HEK293 (cell line): ENCODE measurements at regions not wholly inside any gene's neighbourhood (a gene's known extent, or its start where the extent isn't known, plus 50 kb on each side); places are given as distances from the start of the nearest gene placed in this dataset.

ENCODE experiments used
- BCL11A ChIP-seq: fragments of 450-650 bp; formaldehyde crosslinking; IDR thresholded peaks from 2 replicates; pipeline ENCODE4 v1.5.1; 2016; ENCODE audit warnings: low read depth, missing biosample characterization, missing genetic modification characterization
- YY1 ChIP-seq: fragments of 450-650 bp; formaldehyde crosslinking; IDR thresholded peaks from 2 replicates; pipeline ENCODE4 v1.5.1; 2018; ENCODE audit warnings: missing biosample characterization, missing genetic modification characterization
- ZBTB17 ChIP-seq: fragments of 450-650 bp; formaldehyde crosslinking; IDR thresholded peaks from 2 replicates; pipeline ENCODE4 v1.5.1; 2016; ENCODE audit warnings: missing biosample characterization, missing genetic modification characterization
- ZNF133 ChIP-seq: fragments of 450-650 bp; formaldehyde crosslinking; IDR thresholded peaks from 2 replicates; pipeline ENCODE4 v1.5.1; 2016; ENCODE audit warnings: missing biosample characterization, missing genetic modification characterization
- ZNF274 ChIP-seq, 2 experiments: fragments of 200-500 bp in 1 of 2; fragments of 450-650 bp in 1 of 2; sonication (Bioruptor generic) in 1 of 2; formaldehyde crosslinking in 1 of 2; IDR thresholded peaks; 2 replicates each; pipeline versions ENCODE4 v1.5.1 to v1.6.1; 2014 to 2016; ENCODE audit warnings: borderline replicate concordance in 1 of 2, inconsistent platforms in 1 of 2, low read length in 1 of 2, missing biosample characterization in 1 of 2, missing genetic modification characterization in 1 of 2
- ZNF768 ChIP-seq: fragments of 450-650 bp; formaldehyde crosslinking; IDR thresholded peaks from 2 replicates; pipeline ENCODE4 v1.5.1; 2018; ENCODE audit warnings: missing biosample characterization, mild to moderate bottlenecking, missing genetic modification characterization
- ZNF792 ChIP-seq: fragments of 450-650 bp; formaldehyde crosslinking; IDR thresholded peaks from 2 replicates; pipeline ENCODE4 v1.5.1; 2016; ENCODE audit warnings: missing biosample characterization, missing genetic modification characterization
- ZNF843 ChIP-seq: fragments of 450-650 bp; formaldehyde crosslinking; IDR thresholded peaks from 2 replicates; pipeline ENCODE4 v1.5.1; 2016; ENCODE audit warnings: missing biosample characterization, missing genetic modification characterization
- ZSCAN30 ChIP-seq: fragments of 450-650 bp; IDR thresholded peaks from 2 replicates; pipeline ENCODE4 v1.5.1; 2018; ENCODE audit warnings: missing biosample characterization, mild to moderate bottlenecking, missing genetic modification characterization, moderate library complexity
- TF ChIP-seq, protein P1 (sequence below): fragments of 450-650 bp; formaldehyde crosslinking; IDR thresholded peaks from 2 replicates; pipeline ENCODE4 v1.5.1; 2016; ENCODE audit warnings: missing biosample characterization, missing genetic modification characterization
- TF ChIP-seq, protein P2 (sequence below): fragments of 450-650 bp; formaldehyde crosslinking; IDR thresholded peaks from 2 replicates; pipeline ENCODE4 v1.5.1; 2016; ENCODE audit warnings: missing biosample characterization, missing genetic modification characterization
- TF ChIP-seq, protein P3 (sequence below): fragments of 450-650 bp; formaldehyde crosslinking; IDR thresholded peaks from 2 replicates; pipeline ENCODE4 v1.5.1; 2016; ENCODE audit warnings: missing biosample characterization, missing genetic modification characterization, borderline replicate concordance
- TF ChIP-seq, protein P4 (sequence below): fragments of 450-650 bp; formaldehyde crosslinking; IDR thresholded peaks from 2 replicates; pipeline ENCODE4 v1.5.1; 2017; ENCODE audit warnings: missing biosample characterization, missing genetic modification characterization
- TF ChIP-seq, protein P5 (sequence below): fragments of 450-650 bp; formaldehyde crosslinking; IDR thresholded peaks from 2 replicates; pipeline ENCODE4 v1.5.1; 2016; ENCODE audit warnings: missing biosample characterization, missing genetic modification characterization

DNA sequence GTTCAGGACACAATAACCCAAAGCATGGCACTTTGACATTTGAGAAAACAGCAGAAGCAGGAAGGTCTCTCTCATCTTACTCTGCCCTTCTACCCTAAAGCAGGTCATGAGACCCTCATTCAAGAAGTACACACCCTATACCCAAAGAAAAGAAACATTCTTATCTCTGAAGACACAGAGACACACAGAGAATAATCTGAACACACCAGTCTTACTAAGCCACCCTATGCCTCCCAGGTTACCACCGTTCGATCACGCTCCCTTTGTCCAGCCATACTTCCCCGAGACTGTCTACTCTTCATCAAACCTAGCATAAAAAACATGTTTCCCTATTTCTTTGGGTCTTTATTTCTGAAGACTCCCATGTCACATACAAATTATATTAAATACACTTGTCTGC is 66.5 kb upstream of the ANKRD10 start:
- TF ChIP-seq, protein P1, sequence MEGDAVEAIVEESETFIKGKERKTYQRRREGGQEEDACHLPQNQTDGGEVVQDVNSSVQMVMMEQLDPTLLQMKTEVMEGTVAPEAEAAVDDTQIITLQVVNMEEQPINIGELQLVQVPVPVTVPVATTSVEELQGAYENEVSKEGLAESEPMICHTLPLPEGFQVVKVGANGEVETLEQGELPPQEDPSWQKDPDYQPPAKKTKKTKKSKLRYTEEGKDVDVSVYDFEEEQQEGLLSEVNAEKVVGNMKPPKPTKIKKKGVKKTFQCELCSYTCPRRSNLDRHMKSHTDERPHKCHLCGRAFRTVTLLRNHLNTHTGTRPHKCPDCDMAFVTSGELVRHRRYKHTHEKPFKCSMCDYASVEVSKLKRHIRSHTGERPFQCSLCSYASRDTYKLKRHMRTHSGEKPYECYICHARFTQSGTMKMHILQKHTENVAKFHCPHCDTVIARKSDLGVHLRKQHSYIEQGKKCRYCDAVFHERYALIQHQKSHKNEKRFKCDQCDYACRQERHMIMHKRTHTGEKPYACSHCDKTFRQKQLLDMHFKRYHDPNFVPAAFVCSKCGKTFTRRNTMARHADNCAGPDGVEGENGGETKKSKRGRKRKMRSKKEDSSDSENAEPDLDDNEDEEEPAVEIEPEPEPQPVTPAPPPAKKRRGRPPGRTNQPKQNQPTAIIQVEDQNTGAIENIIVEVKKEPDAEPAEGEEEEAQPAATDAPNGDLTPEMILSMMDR (tag by site-specific recombination), result no peak
- TF ChIP-seq ZSCAN30 (tag by site-specific recombination) (no peak), ZNF274 (IDR thresholded peaks at IDR 0.05; ENCODE audit: low read length) (no peak), ZNF274 (tag by site-specific recombination; IDR thresholded peaks at IDR 0.05; ENCODE audit: borderline replicate concordance) (no peak), ZNF843 (tag by site-specific recombination) (no peak), ZBTB17 (tag by site-specific recombination) (no peak), ZNF792 (tag by site-specific recombination) (no peak), ZNF133 (tag by site-specific recombination) (no peak), YY1 (tag by site-specific recombination) (no peak), ZNF768 (tag by site-specific recombination) (no peak), BCL11A (tag by site-specific recombination) (no peak)
- TF ChIP-seq, protein P2, sequence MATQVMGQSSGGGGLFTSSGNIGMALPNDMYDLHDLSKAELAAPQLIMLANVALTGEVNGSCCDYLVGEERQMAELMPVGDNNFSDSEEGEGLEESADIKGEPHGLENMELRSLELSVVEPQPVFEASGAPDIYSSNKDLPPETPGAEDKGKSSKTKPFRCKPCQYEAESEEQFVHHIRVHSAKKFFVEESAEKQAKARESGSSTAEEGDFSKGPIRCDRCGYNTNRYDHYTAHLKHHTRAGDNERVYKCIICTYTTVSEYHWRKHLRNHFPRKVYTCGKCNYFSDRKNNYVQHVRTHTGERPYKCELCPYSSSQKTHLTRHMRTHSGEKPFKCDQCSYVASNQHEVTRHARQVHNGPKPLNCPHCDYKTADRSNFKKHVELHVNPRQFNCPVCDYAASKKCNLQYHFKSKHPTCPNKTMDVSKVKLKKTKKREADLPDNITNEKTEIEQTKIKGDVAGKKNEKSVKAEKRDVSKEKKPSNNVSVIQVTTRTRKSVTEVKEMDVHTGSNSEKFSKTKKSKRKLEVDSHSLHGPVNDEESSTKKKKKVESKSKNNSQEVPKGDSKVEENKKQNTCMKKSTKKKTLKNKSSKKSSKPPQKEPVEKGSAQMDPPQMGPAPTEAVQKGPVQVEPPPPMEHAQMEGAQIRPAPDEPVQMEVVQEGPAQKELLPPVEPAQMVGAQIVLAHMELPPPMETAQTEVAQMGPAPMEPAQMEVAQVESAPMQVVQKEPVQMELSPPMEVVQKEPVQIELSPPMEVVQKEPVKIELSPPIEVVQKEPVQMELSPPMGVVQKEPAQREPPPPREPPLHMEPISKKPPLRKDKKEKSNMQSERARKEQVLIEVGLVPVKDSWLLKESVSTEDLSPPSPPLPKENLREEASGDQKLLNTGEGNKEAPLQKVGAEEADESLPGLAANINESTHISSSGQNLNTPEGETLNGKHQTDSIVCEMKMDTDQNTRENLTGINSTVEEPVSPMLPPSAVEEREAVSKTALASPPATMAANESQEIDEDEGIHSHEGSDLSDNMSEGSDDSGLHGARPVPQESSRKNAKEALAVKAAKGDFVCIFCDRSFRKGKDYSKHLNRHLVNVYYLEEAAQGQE (tag by site-specific recombination), result no peak
- TF ChIP-seq, protein P3, sequence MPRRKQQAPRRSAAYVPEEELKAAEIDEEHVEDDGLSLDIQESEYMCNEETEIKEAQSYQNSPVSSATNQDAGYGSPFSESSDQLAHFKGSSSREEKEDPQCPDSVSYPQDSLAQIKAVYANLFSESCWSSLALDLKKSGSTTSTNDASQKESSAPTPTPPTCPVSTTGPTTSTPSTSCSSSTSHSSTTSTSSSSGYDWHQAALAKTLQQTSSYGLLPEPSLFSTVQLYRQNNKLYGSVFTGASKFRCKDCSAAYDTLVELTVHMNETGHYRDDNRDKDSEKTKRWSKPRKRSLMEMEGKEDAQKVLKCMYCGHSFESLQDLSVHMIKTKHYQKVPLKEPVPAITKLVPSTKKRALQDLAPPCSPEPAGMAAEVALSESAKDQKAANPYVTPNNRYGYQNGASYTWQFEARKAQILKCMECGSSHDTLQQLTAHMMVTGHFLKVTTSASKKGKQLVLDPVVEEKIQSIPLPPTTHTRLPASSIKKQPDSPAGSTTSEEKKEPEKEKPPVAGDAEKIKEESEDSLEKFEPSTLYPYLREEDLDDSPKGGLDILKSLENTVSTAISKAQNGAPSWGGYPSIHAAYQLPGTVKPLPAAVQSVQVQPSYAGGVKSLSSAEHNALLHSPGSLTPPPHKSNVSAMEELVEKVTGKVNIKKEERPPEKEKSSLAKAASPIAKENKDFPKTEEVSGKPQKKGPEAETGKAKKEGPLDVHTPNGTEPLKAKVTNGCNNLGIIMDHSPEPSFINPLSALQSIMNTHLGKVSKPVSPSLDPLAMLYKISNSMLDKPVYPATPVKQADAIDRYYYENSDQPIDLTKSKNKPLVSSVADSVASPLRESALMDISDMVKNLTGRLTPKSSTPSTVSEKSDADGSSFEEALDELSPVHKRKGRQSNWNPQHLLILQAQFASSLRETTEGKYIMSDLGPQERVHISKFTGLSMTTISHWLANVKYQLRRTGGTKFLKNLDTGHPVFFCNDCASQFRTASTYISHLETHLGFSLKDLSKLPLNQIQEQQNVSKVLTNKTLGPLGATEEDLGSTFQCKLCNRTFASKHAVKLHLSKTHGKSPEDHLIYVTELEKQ (tag by site-specific recombination), result no peak
- TF ChIP-seq, protein P4, sequence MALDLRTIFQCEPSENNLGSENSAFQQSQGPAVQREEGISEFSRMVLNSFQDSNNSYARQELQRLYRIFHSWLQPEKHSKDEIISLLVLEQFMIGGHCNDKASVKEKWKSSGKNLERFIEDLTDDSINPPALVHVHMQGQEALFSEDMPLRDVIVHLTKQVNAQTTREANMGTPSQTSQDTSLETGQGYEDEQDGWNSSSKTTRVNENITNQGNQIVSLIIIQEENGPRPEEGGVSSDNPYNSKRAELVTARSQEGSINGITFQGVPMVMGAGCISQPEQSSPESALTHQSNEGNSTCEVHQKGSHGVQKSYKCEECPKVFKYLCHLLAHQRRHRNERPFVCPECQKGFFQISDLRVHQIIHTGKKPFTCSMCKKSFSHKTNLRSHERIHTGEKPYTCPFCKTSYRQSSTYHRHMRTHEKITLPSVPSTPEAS, result no peak
- TF ChIP-seq, protein P5, sequence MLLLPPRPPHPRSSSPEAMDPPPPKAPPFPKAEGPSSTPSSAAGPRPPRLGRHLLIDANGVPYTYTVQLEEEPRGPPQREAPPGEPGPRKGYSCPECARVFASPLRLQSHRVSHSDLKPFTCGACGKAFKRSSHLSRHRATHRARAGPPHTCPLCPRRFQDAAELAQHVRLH (tag by site-specific recombination), result no peak
